Endothelial cell of umbilical vein (primary cell): ENCODE measurements at regions not wholly inside any gene's neighbourhood (a gene's known extent, or its start where the extent isn't known, plus 50 kb on each side); places are given as distances from the start of the nearest gene placed in this dataset.

ENCODE experiments used
- CTCF ChIP-seq, 2 donors: IDR thresholded peaks; 1 replicate in 1 of 2; 2 replicates in 1 of 2; pipeline ENCODE4 v1.5.1; 2011; ENCODE audit warnings: low read length in 2 of 2, mild to moderate bottlenecking in 2 of 2, moderate library complexity in 2 of 2, control low read depth in 1 of 2, inconsistent platforms in 1 of 2, low read depth in 1 of 2; ENCODE audit not compliant: insufficient read depth in 1 of 2; ENCODE audit errors: extremely low read depth in 1 of 2
- EZH2 ChIP-seq: IDR thresholded peaks from 2 replicates; pipeline ENCODE4 v1.6.1; 2012; ENCODE audit warnings: borderline replicate concordance, low read depth, mild to moderate bottlenecking, moderate library complexity, low read length, inconsistent platforms; ENCODE audit not compliant: severe bottlenecking
- POLR2A ChIP-seq: IDR thresholded peaks from 2 replicates; pipeline ENCODE4 v1.6.1; 2012; ENCODE audit warnings: low read depth, mild to moderate bottlenecking, control low read depth, low read length

- TF ChIP-seq CTCF (IDR thresholded peaks at IDR 0.05; ENCODE audit: extremely low read depth in 1 of 2, insufficient read depth in 1 of 2, low read depth in 1 of 2, low read length in 2 of 2) = no peak
- no peak for TF ChIP-seq EZH2
- no peak for TF ChIP-seq POLR2A
Measured at GRCh38 chr2:16037808-16038457, 97.6 kb downstream of the MYCN start.
